Right lobe of liver (tissue), 6 donors: ENCODE measurements at regions not wholly inside any gene's neighbourhood (a gene's known extent, or its start where the extent isn't known, plus 50 kb on each side); places are given as distances from the start of the nearest gene placed in this dataset.

ENCODE experiments used
- ATAC-seq, 4 donors: fragments of 200-7000 bp; cut with Tn5 transposase; one replicate each; pipeline ENCODE4 v1.9.1; 2020; ENCODE audit warnings: mild to moderate bottlenecking in 4 of 4, moderate library complexity in 4 of 4
- DNase-seq, 3 donors: peaks; one replicate each; pipeline ENCODE4 v3.0.0-alpha.2; 2020
- H3K27ac ChIP-seq, 3 donors: fragments of 200-600 bp; one replicate each; pipeline ENCODE4 v1.8.0; 2022
- H3K27me3 ChIP-seq, 2 donors: fragments of 200-600 bp; one replicate each; pipeline ENCODE4 v1.8.0; 2022
- H3K36me3 ChIP-seq, 4 donors: fragments of 200-600 bp; sonication (generic) in 1 of 4; one replicate each; pipeline versions ENCODE4 v1.5.1 to v1.8.0; 2017 to 2022; ENCODE audit warnings: control low read depth in 1 of 4
- H3K4me1 ChIP-seq, 4 donors: fragments of 200-600 bp; sonication (generic) in 1 of 4; one replicate each; pipeline versions ENCODE4 v1.5.1 to v1.8.0; 2017 to 2022; ENCODE audit warnings: control low read depth in 1 of 4
- H3K4me3 ChIP-seq, 3 donors: fragments of 200-600 bp; one replicate each; pipeline ENCODE4 v1.8.0; 2022
- H3K9me3 ChIP-seq, 4 donors: fragments of 200-600 bp; sonication (generic) in 1 of 4; one replicate each; pipeline versions ENCODE4 v1.5.1 to v1.8.0; 2017 to 2022; ENCODE audit warnings: control low read depth in 1 of 4
- POLR2A ChIP-seq: fragments of 450-650 bp; IDR thresholded peaks from one replicate; pipeline ENCODE4 v1.6.1; 2017; ENCODE audit warnings: antibody characterized with exemption, mild to moderate bottlenecking
- WGBS: methylation state at CpG from one replicate; pipeline ENCODE4 v1.1.6; 2018; ENCODE audit warnings: low coverage, low lambda C conversion rate; ENCODE audit not compliant: insufficient coverage; ENCODE audit errors: missing lambda C conversion rate; 5-methylcytosine and 5-hydroxymethylcytosine counted together
- intact Hi-C, 2 donors: fragments of 100-400 bp; cut with DNase I; formaldehyde crosslinking; loops; one replicate each; pipeline versions ENCODE4 v1.11.2 to v1.14.1; 2022
- TF ChIP-seq, protein P1 (sequence below), 4 donors: fragments of 200-600 bp in 3 of 4; fragments of 450-650 bp in 1 of 4; IDR thresholded peaks; one replicate each; pipeline versions ENCODE4 v1.5.1 to v1.8.0; 2016 to 2022; ENCODE audit warnings: antibody characterized with exemption in 4 of 4, mild to moderate bottlenecking in 2 of 4
- donor health status: DM: no; HTN: yes; CAD: no.
- donor health status: DM: no; HTN: no; CAD: no.
- donor health status: DM: no; HTN: no; CAD: no.
- donor health status: DM: no; HTN: yes; CAD: no.
- donor health status: DM: no; HTN: yes; CAD: no.

DNA sequence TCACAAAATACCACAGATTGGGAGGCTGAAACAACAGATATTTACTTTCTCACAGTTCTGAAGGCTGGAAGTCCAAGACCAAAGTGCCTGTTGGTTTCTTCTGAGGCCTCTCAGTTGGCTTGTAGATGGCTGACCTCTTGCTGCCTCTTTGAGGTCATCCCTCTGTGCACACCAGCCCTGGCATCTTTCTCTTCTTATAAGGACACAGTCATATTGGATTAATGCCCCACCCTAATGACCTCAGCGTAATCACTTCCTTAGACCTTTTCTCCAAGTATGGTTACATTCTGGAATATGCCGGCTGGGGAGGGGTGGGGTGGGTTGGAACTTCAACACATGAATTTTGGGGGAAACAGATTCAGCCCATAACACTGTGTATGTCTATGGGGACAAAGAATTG, 116.2 kb upstream of the LNX1 start:
- Histone ChIP-seq H3K4me3 (no peak overlapping the region), H3K9me3 (no peaks in the 10 kb centered on the region), H3K4me1 (peaks cover 0 to 12% (median 4%) of the 10 kb centered on the region in 4 donors), H3K27me3 (no peaks in the 10 kb centered on the region), H3K27ac (no peak overlapping the region), H3K36me3 (no peaks in the 10 kb centered on the region)
- no peak for TF ChIP-seq POLR2A
- TF ChIP-seq, protein P1, sequence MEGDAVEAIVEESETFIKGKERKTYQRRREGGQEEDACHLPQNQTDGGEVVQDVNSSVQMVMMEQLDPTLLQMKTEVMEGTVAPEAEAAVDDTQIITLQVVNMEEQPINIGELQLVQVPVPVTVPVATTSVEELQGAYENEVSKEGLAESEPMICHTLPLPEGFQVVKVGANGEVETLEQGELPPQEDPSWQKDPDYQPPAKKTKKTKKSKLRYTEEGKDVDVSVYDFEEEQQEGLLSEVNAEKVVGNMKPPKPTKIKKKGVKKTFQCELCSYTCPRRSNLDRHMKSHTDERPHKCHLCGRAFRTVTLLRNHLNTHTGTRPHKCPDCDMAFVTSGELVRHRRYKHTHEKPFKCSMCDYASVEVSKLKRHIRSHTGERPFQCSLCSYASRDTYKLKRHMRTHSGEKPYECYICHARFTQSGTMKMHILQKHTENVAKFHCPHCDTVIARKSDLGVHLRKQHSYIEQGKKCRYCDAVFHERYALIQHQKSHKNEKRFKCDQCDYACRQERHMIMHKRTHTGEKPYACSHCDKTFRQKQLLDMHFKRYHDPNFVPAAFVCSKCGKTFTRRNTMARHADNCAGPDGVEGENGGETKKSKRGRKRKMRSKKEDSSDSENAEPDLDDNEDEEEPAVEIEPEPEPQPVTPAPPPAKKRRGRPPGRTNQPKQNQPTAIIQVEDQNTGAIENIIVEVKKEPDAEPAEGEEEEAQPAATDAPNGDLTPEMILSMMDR (IDR thresholded peaks at IDR 0.05) = no peak
- DNase-seq (no peak), ATAC-seq (no peak)
- WGBS = 82% methylated on average over 2 of the region's 2 CpGs
- intact Hi-C loops = no loop called here

DNA sequence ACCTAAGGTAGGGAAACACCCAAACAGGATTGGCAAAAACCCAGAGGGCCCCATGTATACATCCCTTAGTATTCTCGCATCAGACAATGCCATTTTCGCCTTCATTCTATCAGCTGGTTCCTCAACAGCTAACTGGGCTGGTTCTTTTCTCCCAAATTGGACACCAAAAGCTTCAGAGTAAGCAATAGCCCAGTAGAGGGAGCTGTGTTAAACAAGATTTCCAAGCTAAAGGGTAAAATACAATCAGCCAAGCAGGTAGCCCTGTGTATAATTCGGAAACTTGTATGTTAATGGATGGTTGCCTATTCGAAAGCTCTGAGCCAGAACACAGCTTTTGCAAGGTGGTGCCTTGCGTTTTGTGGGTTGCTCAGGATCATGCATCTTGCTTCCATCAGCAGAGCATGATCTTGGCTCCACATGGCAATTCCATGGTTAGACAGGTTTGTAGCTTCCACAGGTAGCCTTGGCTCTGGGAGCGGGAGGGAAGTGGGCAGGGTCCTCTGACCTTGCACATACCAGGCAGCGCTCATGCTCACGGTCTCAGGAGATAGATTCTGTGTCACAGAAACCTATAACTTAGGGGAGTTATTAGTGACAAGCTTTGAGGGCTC, 115.2 kb upstream of the LNX1 start:
- H3K4me3 ChIP-seq = no peak overlapping the region
- no peaks in the 10 kb centered on the region for H3K9me3 ChIP-seq
- DNase-seq = no peak
- H3K4me1 ChIP-seq = peaks cover 0 to 15% (median 8%) of the 10 kb centered on the region in 4 donors
- H3K27ac ChIP-seq = no peak overlapping the region
- WGBS = 39% methylated on average over 6 of the region's 8 CpGs
- ATAC-seq = peak; percentile 57 to 62 (median 60)
- intact Hi-C loops = no loop called here
- H3K36me3 ChIP-seq = no peaks in the 10 kb centered on the region
- no peaks in the 10 kb centered on the region for H3K27me3 ChIP-seq
- TF ChIP-seq, protein P1 (IDR thresholded peaks at IDR 0.05) = peak; percentile 64 to 74 (median 72)
- no peak for TF ChIP-seq POLR2A

DNA sequence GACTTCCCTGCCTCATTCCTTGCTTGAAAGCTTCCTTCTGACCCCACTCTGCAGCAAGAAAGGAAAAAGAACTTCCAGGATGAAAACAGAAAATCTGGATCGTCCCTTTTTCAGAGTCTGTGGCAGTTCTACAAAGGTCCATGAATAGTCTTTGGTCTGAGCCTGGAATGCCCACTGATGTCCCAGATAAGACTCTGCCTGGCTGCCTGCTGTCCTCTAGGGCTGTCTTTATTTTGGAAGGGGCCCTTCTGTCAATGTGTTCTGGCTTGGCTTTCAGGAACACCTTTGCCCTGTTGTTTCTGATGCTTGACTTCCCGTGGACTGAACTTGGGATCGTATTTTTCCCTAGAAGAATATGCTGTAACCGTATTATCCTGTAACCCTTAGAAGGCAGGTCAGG, 114.7 kb upstream of the LNX1 start:
- intact Hi-C loops = no loop called here
- H3K27me3 ChIP-seq = no peaks in the 10 kb centered on the region
- WGBS = 10% methylated on average over 4 of the region's 4 CpGs
- ATAC-seq (peak in 1 of 4 donors; percentile 15), DNase-seq (no peak)
- H3K4me3 ChIP-seq = no peak overlapping the region
- TF ChIP-seq POLR2A = no peak
- TF ChIP-seq, protein P1 (IDR thresholded peaks at IDR 0.05) = no peak
- H3K36me3 ChIP-seq = no peaks in the 10 kb centered on the region
- no peaks in the 10 kb centered on the region for H3K9me3 ChIP-seq
- H3K27ac ChIP-seq = no peak overlapping the region
- H3K4me1 ChIP-seq = peaks cover 0 to 15% (median 8%) of the 10 kb centered on the region in 4 donors

DNA sequence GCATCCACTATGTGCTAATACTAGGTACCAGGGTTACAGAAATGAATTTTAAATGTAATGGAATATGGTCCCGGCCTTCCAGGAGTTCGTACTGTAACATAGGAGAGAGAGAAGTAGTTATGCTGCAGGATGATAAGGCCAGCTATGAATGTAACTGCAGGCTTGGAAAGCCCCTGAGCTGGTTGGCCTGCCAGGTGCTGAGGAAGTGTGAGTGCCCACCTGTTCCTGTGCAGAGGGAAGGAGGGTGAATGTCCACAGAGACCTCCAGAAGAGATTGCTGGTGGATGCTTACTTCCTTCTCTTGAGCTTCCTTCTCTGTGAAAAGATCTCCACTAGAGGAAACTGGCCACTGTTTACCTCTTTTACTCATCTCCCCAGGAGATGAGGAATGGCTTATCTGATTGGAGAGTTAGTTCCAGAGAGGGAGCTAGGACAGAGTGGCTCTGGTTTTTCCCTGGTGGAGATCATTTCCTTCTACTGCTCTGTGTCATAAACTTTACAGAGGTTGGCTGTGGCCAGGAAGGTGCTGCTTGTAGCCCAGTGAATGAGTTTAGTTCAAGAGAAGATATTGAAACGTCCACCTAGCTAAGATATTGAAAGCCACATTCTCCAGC, 114.0 kb upstream of the LNX1 start:
- TF ChIP-seq POLR2A = no peak
- H3K4me1 ChIP-seq = peaks cover 0 to 15% (median 8%) of the 10 kb centered on the region in 4 donors
- WGBS = 81% methylated on average over 3 of the region's 3 CpGs
- no peaks in the 10 kb centered on the region for H3K36me3 ChIP-seq
- H3K4me3 ChIP-seq = no peak overlapping the region
- ATAC-seq (no peak), DNase-seq (no peak)
- no peaks in the 10 kb centered on the region for H3K9me3 ChIP-seq
- intact Hi-C loops = no loop called here
- no peak overlapping the region for H3K27ac ChIP-seq
- H3K27me3 ChIP-seq = no peaks in the 10 kb centered on the region

DNA sequence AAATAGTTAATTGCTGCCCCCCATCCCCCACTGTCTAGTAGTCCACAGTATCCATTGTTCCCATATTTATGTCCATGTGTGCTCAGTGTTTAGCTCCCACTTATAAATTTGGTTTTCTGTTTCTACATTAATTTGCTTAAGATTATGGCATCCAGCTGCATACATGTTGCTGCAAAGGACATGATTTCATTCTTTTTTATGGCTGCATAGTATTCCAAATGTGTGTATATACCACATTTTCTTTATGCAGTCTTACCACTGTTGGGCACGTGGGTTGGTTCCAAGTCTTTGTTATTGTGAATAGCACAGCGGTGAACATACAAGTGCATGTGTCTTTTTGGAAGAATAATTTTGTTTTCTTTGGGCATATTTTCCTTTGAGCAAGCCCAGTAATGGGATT, 113.0 kb upstream of the LNX1 start:
- TF ChIP-seq POLR2A = no peak
- TF ChIP-seq, protein P1 (IDR thresholded peaks at IDR 0.05) = no peak
- Histone ChIP-seq H3K27me3 (no peaks in the 10 kb centered on the region), H3K4me1 (peaks cover 0 to 15% (median 8%) of the 10 kb centered on the region in 4 donors), H3K36me3 (no peaks in the 10 kb centered on the region), H3K4me3 (no peak overlapping the region), H3K9me3 (no peaks in the 10 kb centered on the region), H3K27ac (no peak overlapping the region)
- DNase-seq (no peak), ATAC-seq (no peak)
- WGBS = 74% methylated on average over 2 of the region's 2 CpGs
- intact Hi-C loops = no loop called here
